ENCODE measurements at regions not wholly inside any gene's neighbourhood (a gene's known extent, or its start where the extent isn't known, plus 50 kb on each side); places are given as distances from the start of the nearest gene placed in this dataset.

- no peaks in the 10 kb centered on the region for H3K4me1 ChIP-seq
- intact Hi-C loops (cut with DNase I), result no loop called here
- 64 to 71% (median 67%) methylated on average over 3 of the region's 3 CpGs for WGBS, 3 donors
- ATAC-seq (no peak), DNase-seq (no peak)
- H3K36me3 ChIP-seq (ENCODE audit: insufficient read depth in 1 of 2, low read depth in 1 of 2), result no peaks in the 10 kb centered on the region
- no peak for TF ChIP-seq CTCF (IDR thresholded peaks at IDR 0.05)
- H3K27me3 ChIP-seq (ENCODE audit: insufficient read depth in 3 of 3, low read length in 2 of 3), result no peaks in the 10 kb centered on the region
- no peak overlapping the region for H3K4me3 ChIP-seq
- H3K9me3 ChIP-seq, result no peaks in the 10 kb centered on the region
- H3K27ac ChIP-seq, result no peak overlapping the region
Measured at GRCh38 chr6:105620878-105621277, 218.0 kb upstream of the PREP start.

DNA sequence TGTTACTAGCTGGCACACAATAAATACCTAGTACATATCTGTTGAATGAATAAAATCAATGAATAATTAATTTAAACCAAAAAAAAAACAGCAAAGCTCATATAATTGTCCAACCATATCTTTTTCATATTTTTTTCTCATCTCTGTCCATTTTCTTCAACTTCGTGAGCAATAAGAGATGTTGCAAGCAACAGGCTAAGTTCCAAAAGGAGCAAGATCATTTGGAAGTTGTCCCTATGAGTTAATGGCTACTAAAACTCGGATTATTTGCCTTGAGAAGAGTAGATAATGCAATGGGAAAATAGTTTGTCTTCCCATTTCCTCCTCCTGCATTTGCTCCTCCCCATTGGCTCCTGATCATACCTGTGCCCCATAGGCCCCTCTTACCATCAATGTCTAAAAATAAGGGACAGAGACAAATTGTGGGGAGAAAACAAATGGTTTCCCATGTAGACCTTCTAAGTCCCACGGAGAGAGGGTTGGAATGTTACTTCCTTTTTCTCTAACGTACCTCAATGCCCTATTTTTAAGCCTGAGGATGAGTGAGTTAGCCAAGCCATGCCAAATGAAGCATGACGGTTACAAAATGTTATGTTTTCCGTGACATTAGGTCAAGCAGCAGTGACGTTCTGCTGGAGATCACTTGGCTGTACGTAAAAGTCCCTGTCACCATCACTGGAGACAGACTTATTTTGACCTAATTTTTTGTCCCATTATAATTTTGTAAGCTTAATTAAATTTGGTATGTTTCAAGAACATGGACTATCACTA, 217.3 kb upstream of the PREP start:
- Histone ChIP-seq H3K27me3 (ENCODE audit: insufficient read depth in 3 of 3, low read length in 2 of 3) (no peaks in the 10 kb centered on the region), H3K9me3 (no peaks in the 10 kb centered on the region), H3K4me1 (no peaks in the 10 kb centered on the region), H3K36me3 (ENCODE audit: insufficient read depth in 1 of 2, low read depth in 1 of 2) (no peaks in the 10 kb centered on the region), H3K27ac (no peak overlapping the region), H3K4me3 (no peak overlapping the region)
- intact Hi-C loops (cut with DNase I), result no loop called here
- WGBS, 3 donors, result 33 to 39% (median 34%) methylated on average over 8 of the region's 8 CpGs
- TF ChIP-seq CTCF (IDR thresholded peaks at IDR 0.05), result no peak
- ATAC-seq (no peak), DNase-seq (no peak)

DNA sequence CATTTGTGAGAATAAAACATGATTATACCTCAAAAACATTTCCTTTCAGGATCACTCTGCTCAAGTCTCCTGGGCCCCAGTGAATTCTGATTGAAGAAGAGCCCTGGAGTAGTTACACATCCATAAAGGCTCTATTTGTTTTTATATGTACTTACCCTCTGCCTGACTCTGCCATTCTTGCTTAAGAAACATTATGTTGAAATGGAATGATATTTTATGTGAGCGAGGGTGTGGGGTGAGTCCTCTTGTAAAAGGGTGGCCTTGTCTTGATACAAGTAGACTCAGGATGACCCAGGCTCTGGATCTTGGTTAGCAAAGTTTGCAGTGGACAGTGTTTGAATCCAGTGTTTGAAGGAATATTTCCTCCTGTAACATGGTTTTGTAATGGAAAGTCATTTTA, 215.4 kb upstream of the PREP start:
- WGBS, 3 donors, result 97 to 100% (median 98%) methylated on average over 1 of the region's 1 CpG
- no peaks in the 10 kb centered on the region for H3K36me3 ChIP-seq (ENCODE audit: insufficient read depth in 1 of 2, low read depth in 1 of 2)
- no peaks in the 10 kb centered on the region for H3K4me1 ChIP-seq
- H3K27me3 ChIP-seq (ENCODE audit: insufficient read depth in 3 of 3, low read length in 2 of 3), result no peaks in the 10 kb centered on the region
- TF ChIP-seq CTCF (IDR thresholded peaks at IDR 0.05), result no peak
- H3K27ac ChIP-seq, result no peak overlapping the region
- ATAC-seq (no peak), DNase-seq (no peak)
- intact Hi-C loops (cut with DNase I), result no loop called here
- H3K4me3 ChIP-seq, result no peak overlapping the region
- no peaks in the 10 kb centered on the region for H3K9me3 ChIP-seq

DNA sequence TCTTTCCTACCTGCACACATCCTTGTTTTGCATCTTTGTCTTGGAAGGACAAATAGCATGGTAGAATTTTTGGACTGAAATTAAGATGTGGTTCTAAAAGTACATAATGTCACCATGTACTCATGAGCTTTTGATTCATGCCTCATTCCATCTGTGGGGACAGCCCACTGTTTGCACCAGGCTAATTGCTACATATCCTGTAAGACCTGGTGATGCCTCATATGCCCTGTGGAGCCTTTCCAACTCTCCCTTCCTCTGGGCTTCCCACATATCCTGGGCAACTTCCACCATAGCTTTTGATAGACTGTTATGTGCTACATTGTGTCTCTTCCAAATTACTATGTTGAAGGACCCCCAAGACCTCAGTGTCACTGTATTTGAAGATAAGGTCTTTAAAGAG, 213.6 kb upstream of the PREP start:
- Histone ChIP-seq H3K27me3 (ENCODE audit: insufficient read depth in 3 of 3, low read length in 2 of 3) (no peaks in the 10 kb centered on the region), H3K9me3 (no peaks in the 10 kb centered on the region), H3K36me3 (ENCODE audit: insufficient read depth in 1 of 2, low read depth in 1 of 2) (no peaks in the 10 kb centered on the region), H3K4me1 (no peaks in the 10 kb centered on the region), H3K4me3 (no peak overlapping the region), H3K27ac (no peak overlapping the region)
- ATAC-seq (no peak), DNase-seq (no peak)
- intact Hi-C loops (cut with DNase I), result no loop called here
- no peak for TF ChIP-seq CTCF (IDR thresholded peaks at IDR 0.05)

DNA sequence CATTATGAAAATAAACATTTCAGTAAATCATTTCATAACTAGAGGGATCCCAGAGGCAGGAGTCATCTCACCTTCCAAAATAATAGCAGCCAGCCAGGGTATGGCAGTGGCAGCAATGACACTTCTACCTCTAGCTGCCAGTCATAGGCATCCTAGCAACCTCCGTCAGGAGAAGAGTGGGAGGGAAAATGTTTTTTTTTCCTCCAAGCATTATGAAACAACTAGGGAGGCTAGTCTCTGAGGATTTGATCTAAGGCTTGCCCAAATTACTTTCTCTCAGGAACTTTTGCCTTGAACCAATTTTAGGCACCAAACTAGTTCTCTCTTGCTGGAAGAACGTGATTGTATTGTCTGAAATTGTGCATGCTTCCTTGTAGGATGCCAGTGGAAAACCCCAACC, 208.7 kb upstream of the PREP start:
- DNase-seq (no peak), ATAC-seq (no peak)
- Histone ChIP-seq H3K27ac (no peak overlapping the region), H3K36me3 (ENCODE audit: insufficient read depth in 1 of 2, low read depth in 1 of 2) (no peaks in the 10 kb centered on the region), H3K4me3 (no peak overlapping the region), H3K4me1 (no peaks in the 10 kb centered on the region), H3K9me3 (no peaks in the 10 kb centered on the region), H3K27me3 (ENCODE audit: insufficient read depth in 3 of 3, low read length in 2 of 3) (no peaks in the 10 kb centered on the region)
- WGBS, 3 donors, result 5 to 16% (median 14%) methylated on average over 2 of the region's 2 CpGs
- no peak for TF ChIP-seq CTCF (IDR thresholded peaks at IDR 0.05)
- intact Hi-C loops (cut with DNase I), result no loop called here

Data from psoas muscle (tissue), 7 donors.